HuH-7.5 (cell line): ENCODE measurements at regions not wholly inside any gene's neighbourhood (a gene's known extent, or its start where the extent isn't known, plus 50 kb on each side); places are given as distances from the start of the nearest gene placed in this dataset.

Experiments used
- DNase-seq: peaks from one replicate; pipeline ENCODE4 v3.0.0; 2011; ENCODE audit warnings: low spot score

DNA sequence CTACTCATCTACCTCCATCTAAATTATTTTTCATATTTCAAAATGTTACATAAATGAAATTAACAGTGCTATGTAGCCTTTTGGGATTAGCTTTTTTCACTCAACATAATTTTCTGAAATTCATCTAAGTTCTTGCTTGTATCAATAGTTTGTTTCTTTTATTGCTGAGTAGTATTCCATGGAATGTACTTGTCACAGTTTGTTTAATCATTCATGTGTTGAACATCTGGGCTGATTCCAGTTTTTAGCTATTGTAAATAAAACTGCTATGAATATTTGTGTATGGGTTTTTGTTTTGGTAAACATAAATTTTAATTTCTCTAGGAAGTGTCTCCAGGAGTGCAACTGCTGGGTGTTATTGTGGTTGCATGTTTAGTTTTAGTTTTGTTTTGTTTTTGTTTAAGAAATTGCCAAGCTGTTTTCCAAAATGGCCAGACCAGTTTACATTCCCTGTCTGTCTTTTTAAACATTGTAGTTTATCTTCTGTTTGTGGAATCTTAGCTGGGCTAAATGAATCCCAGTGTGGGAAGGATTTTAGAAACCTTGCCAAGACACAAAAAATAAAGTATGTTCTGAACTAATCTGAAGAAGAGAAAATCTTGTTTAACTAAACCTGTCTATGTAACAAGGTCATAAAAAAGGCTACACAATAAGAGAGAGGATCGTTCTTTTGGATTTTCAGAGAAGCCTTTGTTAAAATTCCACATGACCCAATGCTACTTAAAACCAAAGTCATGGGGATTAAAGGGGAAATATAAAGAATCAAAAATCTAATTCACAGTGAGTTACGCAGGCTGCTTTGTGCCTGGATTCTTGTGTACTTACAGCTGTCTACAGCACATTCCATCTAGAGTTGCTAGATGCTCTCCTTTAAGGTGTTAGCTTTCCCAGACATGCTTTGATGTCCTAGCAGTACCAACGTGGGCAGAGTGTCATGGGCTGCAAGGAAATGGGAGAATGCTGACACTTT, 129.2 kb upstream of the SUCLG2 start:
- DNase-seq = no peak

GRCh38 chr3:67781871-67782270, 127.5 kb upstream of the SUCLG2 start:
- DNase-seq = no peak

GRCh38 chr3:67781218-67781617, 126.8 kb upstream of the SUCLG2 start:
- no peak for DNase-seq

GRCh38 chr3:67774676-67775075, 120.3 kb upstream of the SUCLG2 start:
- DNase-seq = no peak

- no peak for DNase-seq
Measured at GRCh38 chr3:67765575-67765974, 111.2 kb upstream of the SUCLG2 start.

GRCh38 chr3:67745296-67745695, 90.9 kb upstream of the SUCLG2 start:
- DNase-seq = no peak

DNA sequence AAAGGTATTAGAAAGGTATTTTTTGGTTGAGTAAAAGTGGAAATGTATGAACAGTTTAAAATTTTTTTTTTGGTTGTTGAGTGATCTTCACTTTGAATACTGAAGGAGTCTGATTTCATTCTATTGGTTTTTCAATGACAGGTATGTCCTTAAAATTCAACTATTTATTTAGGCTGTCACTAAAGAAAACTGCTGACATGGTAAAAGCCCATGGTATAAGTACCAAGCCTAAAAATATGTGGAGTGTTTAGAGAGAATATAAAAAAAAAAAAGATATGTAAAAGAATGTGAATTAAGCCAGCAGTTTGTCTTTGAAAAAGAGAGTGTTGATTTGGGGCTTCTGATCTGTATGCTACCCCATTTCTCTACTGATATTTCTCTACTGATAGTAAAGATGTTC, 90.3 kb upstream of the SUCLG2 start:
- no peak for DNase-seq

GRCh38 chr3:67739851-67740250, 85.4 kb upstream of the SUCLG2 start:
- no peak for DNase-seq

DNA sequence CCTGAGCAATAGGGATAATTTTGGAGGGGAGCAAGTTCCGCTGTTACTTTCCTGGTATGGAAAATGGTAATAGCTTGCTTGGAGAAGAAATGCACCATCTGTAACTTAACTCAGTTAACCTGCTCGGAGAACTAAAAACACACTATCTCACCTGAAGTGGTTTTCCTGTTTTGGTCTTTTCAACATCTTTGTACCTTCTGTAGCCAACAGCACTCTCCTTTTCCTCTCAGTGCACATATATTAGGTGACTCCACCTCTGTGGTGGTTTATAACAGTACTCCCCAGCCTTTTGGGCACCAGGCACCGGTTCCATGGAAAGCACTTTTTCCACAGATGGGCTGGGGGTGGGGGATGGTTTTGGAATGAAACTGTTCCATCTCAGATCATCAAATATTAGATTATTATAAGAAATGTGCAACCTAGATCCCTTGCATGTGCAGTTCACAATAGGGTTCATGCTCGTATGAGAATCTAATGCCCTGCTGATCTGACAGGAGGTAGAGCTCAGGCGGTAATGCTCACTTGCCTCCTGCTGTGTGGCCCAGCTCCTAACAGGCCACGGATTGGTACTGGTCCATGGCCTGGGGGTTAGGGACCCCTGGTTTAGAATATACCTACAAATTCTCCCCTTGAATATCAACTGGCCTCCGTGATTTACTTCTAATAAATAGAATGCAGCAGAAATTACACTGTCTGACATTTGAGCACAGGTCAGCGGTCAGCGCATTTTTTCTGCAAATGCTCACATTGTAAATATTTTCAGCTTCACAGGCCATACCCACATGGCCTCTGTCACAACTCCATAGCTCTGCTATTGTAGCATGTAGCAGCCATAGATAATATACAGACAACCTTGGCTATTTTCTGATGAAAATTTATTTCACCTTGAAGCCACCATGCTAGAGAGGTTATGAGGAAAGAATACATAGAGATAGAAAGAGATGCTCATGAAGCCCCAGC, 83.8 kb upstream of the SUCLG2 start:
- no peak for DNase-seq

- no peak for DNase-seq
Measured at GRCh38 chr3:67737140-67737539, 82.7 kb upstream of the SUCLG2 start.

- no peak for DNase-seq
Measured at GRCh38 chr3:67733269-67733950, 79.0 kb upstream of the SUCLG2 start.

- DNase-seq = no peak
Measured at GRCh38 chr3:67724434-67724833, 70.0 kb upstream of the SUCLG2 start.

- no peak for DNase-seq
Measured at GRCh38 chr3:67723863-67724262, 69.5 kb upstream of the SUCLG2 start.

DNA sequence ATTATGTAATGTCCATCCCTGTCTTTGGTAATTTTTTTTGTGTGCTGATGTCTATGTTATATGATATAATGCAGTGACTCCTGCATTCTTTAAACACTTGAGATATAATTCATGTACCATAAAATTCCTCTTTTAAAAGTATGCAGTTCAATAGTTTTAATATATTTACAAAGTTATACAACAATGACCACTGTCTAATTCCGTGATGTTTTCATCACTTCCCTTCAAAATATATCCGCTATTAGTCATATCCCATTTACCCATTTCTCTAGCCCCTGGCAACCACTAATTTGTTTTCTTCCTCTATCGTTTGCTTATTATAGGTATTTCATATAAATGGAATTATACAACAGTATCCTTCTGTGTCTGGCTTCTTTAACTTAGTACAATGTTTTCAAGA, 64.9 kb upstream of the SUCLG2 start:
- DNase-seq = no peak

DNA sequence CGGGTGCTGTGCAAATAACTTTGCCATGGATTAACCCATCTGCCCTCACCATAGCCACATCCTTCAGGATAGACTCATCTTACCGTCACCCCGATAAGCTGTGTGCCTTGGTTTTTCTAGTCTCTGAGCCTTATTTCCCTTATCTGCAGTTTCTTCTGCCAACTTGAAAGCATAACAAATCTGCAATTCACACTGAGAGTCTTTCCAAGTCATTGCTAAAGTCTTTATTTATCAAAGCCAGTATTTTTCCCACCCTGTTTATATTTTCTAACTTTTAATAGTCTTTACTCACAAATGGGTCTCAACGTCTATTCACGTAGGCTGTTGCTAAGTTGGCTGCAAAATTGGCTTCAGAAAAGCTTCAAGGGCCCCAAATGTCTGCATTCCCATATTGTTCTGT, 61.6 kb upstream of the SUCLG2 start:
- DNase-seq = no peak

- DNase-seq = no peak
Measured at GRCh38 chr3:67713764-67714469, 59.5 kb upstream of the SUCLG2 start.

- no peak for DNase-seq
Measured at GRCh38 chr3:67712259-67712658, 57.8 kb upstream of the SUCLG2 start.

DNA sequence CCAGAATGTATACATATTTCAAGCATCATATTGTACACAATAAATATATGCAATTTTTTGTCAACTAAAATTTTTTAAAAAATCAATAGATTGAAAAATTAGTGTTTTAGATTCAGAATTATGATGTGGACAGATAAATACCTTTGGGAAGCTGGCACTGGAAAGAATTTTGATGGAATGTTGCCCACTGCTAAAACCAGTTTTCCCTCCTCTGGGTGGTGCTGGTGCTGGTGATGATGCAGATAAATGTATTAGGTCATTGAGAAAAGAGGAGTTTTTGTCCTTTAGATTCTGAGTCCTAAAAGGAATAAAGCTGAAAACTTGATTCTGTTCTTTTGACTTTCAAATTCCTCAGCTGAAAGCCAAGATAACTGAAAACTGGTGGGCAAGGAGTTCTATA, 56.0 kb upstream of the SUCLG2 start:
- no peak for DNase-seq

DNA sequence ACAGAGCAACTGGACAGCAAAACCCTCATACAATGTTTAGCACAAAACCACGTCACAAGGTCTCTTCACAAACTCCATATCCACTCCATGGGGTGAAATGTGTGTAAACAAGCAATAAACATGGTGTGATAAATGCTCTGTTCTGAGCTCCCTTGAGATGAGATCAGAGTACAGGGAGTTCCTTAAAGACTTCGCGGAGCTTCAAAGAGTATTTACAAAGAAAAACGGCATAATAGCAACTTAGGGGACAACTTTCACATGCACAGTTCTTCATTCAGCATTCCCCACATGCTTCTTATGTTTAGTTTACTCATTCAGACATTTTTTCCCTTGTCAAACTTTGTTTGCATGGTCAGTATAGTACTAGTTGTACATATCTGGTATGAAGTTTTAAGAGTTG, 52.5 kb upstream of the SUCLG2 start:
- DNase-seq = no peak

DNA sequence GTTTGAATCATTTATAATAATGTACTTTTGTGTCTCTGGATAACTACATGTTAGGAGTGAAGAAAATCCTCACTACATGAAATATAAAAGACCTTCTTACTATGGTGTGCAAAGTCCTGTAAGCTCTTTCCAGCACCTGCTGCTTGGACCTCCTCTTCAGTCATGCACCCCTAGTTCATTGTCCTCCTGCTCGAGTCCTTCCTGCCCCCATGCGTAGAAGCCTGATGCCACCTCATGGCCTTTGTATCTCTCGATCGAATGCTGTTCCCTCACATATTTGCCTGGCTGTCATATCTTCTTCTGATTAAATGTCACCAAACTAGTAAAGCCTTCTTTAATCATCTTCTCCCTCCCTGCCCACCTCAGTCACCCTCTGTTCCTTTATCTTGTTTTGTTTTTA, 49.9 kb upstream of the SUCLG2 start:
- no peak for DNase-seq
